Osteocyte (in vitro differentiated cells): ENCODE measurements at regions not wholly inside any gene's neighbourhood (a gene's known extent, or its start where the extent isn't known, plus 50 kb on each side); places are given as distances from the start of the nearest gene placed in this dataset.
"Not testable (repeated sequence)": the region's sequence is repeated elsewhere in the genome, so short reads cannot be mapped to it uniquely, and the experiment has no call there.

Experiments
- DNase-seq: peaks from one replicate; pipeline ENCODE4 v3.0.0; 2021; ENCODE audit warnings: mixed read lengths; ENCODE audit not compliant: unreplicated experiment; ENCODE audit errors: extremely low spot score
- H3K27ac Mint-ChIP-seq: one replicate; pipeline ENCODE4 v1.8.0; 2021; ENCODE audit warnings: mild to moderate bottlenecking, mixed read lengths; ENCODE audit not compliant: unreplicated experiment
- H3K27me3 Mint-ChIP-seq: one replicate; pipeline ENCODE4 v1.8.0; 2021; ENCODE audit warnings: mixed read lengths; ENCODE audit not compliant: unreplicated experiment
- H3K36me3 Mint-ChIP-seq: one replicate; pipeline ENCODE4 v1.8.0; 2021; ENCODE audit warnings: mixed read lengths; ENCODE audit not compliant: unreplicated experiment
- H3K4me1 Mint-ChIP-seq: one replicate; pipeline ENCODE4 v1.8.0; 2021; ENCODE audit warnings: mixed read lengths; ENCODE audit not compliant: unreplicated experiment
- H3K4me3 Mint-ChIP-seq: one replicate; pipeline ENCODE4 v1.8.0; 2021; ENCODE audit warnings: mild to moderate bottlenecking, moderate library complexity, mixed read lengths; ENCODE audit not compliant: unreplicated experiment
- H3K9me3 Mint-ChIP-seq: one replicate; pipeline ENCODE4 v1.8.0; 2021; ENCODE audit warnings: mixed read lengths; ENCODE audit not compliant: unreplicated experiment
- CTCF ChIP-seq: fragments of 200-600 bp; sonication (generic); IDR thresholded peaks from 2 replicates; pipeline ENCODE4 v1.5.0; 2021; ENCODE audit warnings: antibody characterized with exemption, mild to moderate bottlenecking, moderate library complexity

DNA sequence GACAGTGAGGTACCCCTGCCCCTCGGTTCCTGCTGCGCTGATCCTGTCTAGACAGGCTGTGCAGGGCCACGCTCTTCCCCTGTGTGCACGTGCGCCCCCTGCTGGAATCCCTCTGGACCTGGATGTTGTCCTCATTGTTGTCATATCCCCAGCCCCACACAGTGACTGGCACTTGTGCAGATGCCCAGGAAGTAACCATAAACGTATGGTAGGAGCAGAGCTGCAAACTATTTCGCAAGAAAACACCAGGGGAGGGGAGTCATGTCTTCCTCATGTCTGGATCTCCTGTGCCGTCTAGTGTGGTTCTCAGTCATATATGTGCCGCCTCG is 114.7 kb downstream of the CRYBB2 start:
- peak; percentile 79 for DNase-seq
- Mint-ChIP-seq H3K27ac (no peak overlapping the region), H3K27me3 (peaks cover 3% of the 10 kb centered on the region), H3K4me1 (no peaks in the 10 kb centered on the region), H3K4me3 (no peak overlapping the region), H3K9me3 (peaks cover 23% of the 10 kb centered on the region), H3K36me3 (no peaks in the 10 kb centered on the region)
- peak; percentile 26 for TF ChIP-seq CTCF

- not testable (repeated sequence) for H3K27ac Mint-ChIP-seq, H3K4me3 Mint-ChIP-seq
Measured at GRCh38 chr22:25334631-25335030, 115.2 kb downstream of the CRYBB2 start.

GRCh38 chr22:25335276-25335675 is 115.8 kb downstream of the CRYBB2 start:
- DNase-seq: peak; percentile 53
- H3K27me3 Mint-ChIP-seq, H3K4me3 Mint-ChIP-seq, H3K36me3 Mint-ChIP-seq, H3K4me1 Mint-ChIP-seq, H3K27ac Mint-ChIP-seq: not testable (repeated sequence)
- peaks cover 30% of the 10 kb centered on the region for H3K9me3 Mint-ChIP-seq

More at GRCh38 chr22:25334631-25335030, 115.2 kb downstream of the CRYBB2 start:
- peaks cover 26% of the 10 kb centered on the region for H3K9me3 Mint-ChIP-seq
- not testable (repeated sequence) for H3K4me1 Mint-ChIP-seq, H3K27me3 Mint-ChIP-seq, H3K36me3 Mint-ChIP-seq
- DNase-seq: peak; percentile 53

DNA sequence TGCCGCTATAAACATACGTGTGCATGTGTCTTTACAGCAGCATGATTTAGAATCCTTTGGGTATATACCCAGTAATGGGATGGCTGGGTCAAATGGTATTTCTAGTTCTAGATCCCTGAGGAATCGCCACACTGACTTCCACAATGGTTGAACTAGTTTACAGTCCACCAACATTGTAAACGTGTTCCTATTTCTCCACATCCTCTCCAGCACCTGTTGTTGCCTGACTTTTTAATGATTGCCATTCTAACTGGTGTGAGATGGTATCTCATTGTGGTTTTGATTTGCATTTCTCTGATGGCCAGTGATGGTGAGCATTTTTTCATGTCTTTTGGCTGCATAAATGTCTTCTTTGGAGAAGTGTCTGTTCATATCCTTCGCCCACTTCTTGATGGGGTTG is 121.1 kb downstream of the CRYBB2 start:
- not testable (repeated sequence) for H3K4me1 Mint-ChIP-seq, H3K27ac Mint-ChIP-seq, H3K4me3 Mint-ChIP-seq, DNase-seq, H3K36me3 Mint-ChIP-seq, H3K27me3 Mint-ChIP-seq
- H3K9me3 Mint-ChIP-seq: peaks cover 24% of the 10 kb centered on the region

DNA sequence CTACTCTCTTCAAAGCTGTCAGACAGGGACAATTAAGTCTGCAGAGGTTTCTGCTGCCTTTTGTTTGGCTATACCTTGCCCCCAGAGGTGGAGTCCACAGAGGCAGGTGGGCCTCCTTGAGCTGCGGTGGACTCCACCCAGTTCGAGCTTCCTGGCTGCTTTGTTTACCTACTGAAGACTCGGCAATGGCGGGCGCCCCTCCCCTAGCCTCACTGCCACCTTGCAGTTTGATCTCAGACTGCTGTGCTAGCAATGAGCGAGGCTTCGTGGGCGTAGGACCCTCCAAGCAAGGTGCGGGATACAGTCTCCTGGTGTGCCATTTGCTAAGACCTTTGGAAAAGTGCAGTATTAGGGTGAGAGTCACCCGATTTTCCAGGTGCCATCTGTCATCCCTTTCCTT is 124.9 kb downstream of the CRYBB2 start:
- H3K4me3 Mint-ChIP-seq, H3K27me3 Mint-ChIP-seq, H3K27ac Mint-ChIP-seq, H3K9me3 Mint-ChIP-seq, H3K36me3 Mint-ChIP-seq: not testable (repeated sequence)
- peaks cover 13% of the 10 kb centered on the region for H3K4me1 Mint-ChIP-seq
- peak; percentile 72 for DNase-seq

DNA sequence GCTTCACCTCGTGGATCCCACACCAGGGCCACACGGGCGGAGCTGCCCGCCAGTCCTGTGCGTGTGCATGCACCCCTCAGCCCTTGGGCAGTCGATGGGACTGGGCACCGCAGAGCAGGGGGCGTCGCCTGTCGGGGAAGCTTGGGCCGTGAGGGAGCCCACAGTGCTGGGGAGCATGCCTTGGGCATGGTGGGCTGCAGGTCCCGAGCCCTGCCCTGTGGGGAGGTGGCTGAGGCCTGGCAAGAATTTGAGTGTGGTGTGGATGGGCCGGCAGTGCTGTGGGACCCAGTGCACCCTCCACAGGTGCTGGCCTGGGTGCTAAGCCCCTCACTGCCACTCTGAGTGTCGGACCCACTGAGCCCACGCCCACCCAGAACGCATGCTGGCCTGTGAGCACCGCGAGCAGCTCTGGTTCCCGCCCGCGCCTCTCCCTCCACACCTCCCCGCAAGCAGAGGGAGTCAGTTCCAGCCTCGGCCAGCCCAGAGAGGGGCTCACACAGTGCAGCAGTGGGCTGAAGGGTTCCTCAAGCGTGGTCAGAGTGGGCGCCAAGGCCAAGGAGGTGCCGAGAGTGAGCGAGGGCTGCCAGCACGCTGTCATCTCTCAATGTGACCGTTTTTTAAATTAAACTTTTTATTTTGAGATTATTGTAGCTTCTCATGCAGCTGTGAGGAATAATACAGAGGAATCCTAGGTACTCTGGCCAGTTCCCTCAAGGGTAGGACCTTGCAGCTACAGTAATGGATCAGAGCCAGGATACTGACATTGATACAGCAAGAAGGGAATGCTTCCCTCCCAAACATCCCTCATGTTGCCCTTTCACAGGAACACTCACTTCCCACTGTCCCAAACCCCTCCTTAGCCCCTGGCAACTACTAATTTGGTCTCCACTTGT is 127.7 kb downstream of the CRYBB2 start:
- peaks cover 13% of the 10 kb centered on the region for H3K36me3 Mint-ChIP-seq
- peaks cover 20% of the 10 kb centered on the region for H3K4me1 Mint-ChIP-seq
- H3K27me3 Mint-ChIP-seq: no peaks in the 10 kb centered on the region
- peak overlapping the region; percentile 14 for H3K27ac Mint-ChIP-seq
- DNase-seq: peak; percentile 82
- H3K4me3 Mint-ChIP-seq: no peak overlapping the region
- TF ChIP-seq CTCF: no peak
- H3K9me3 Mint-ChIP-seq: no peaks in the 10 kb centered on the region

DNA sequence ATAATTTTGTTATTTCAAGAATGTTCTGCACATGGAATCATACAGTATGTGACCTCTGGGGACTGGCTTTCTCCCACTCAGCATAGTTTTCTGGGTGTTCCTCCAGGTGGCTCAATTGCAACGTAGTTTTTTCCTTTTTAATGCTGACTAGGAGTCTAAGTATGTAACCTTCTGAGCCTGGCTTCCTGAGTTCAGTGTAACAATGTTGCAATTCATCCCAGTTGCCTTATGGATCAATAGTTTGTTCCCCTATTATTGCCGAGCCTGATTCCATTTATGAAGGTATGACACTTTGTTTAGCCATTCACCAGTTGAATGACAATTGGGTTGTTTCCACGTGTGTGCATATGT is 128.3 kb downstream of the CRYBB2 start:
- peaks cover 13% of the 10 kb centered on the region for H3K36me3 Mint-ChIP-seq
- H3K4me1 Mint-ChIP-seq: peaks cover 20% of the 10 kb centered on the region
- TF ChIP-seq CTCF: no peak
- no peak overlapping the region for H3K4me3 Mint-ChIP-seq
- H3K9me3 Mint-ChIP-seq: no peaks in the 10 kb centered on the region
- DNase-seq: no peak
- H3K27ac Mint-ChIP-seq: peak overlapping the region; percentile 38
- H3K27me3 Mint-ChIP-seq: no peaks in the 10 kb centered on the region
